Endothelial cell of umbilical vein (primary cell): ENCODE measurements at regions not wholly inside any gene's neighbourhood (a gene's known extent, or its start where the extent isn't known, plus 50 kb on each side); places are given as distances from the start of the nearest gene placed in this dataset.

Experiments used
- BruUV-seq: library from RNA; stranded (reverse); fragments of 400-500 nt; replicated peaks from 2 replicates; lab custom pipeline; 2021; lab: Mats Ljungman, UMichigan
- CTCF ChIA-PET: fragments of 300-600, 350-600 bp; sonication (Branson Sonifier 250); formaldehyde crosslinking; loops from one replicate; lab custom pipeline; 2021; ENCODE audit warnings: antibody characterized with exemption, inconsistent platforms; lab: Charles Lee
- POLR2A ChIA-PET: fragments of 300-600, 350-600 bp; sonication (Branson Sonifier 250); formaldehyde crosslinking; loops from one replicate; lab custom pipeline; 2021; ENCODE audit warnings: antibody characterized with exemption, inconsistent platforms; lab: Charles Lee
- DNase-seq: peaks from one replicate; pipeline ENCODE4 v3.0.0-alpha.2; 2011; ENCODE audit warnings: low read depth, low spot score
- FAIRE-seq: peaks from 2 replicates; lab custom pipeline; 2011; peaks lifted over from hg19 to GRCh38; lab: Jason Lieb, UNC
- H2AFZ ChIP-seq: 2 replicates; pipeline ENCODE4 v1.6.0; 2012; ENCODE audit warnings: low read depth, low read length, control low read depth, inconsistent platforms
- H3K27ac ChIP-seq: 2 replicates; pipeline ENCODE4 v1.5.1; 2011; ENCODE audit warnings: low read depth, mild to moderate bottlenecking, control low read depth, low read length, moderate library complexity; ENCODE audit not compliant: insufficient read depth
- H3K27me3 ChIP-seq, 2 experiments: 2 replicates each; pipeline versions ENCODE4 v1.6.0 to v1.6.1; 2011; ENCODE audit warnings: low read length in 2 of 2, mixed read lengths in 1 of 2; ENCODE audit not compliant: control insufficient read depth in 2 of 2, insufficient read depth in 2 of 2
- H3K36me3 ChIP-seq, 2 experiments: 2 replicates in 1 of 2; 3 replicates in 1 of 2; pipeline ENCODE4 v1.5.1; 2011; ENCODE audit warnings: low read length in 2 of 2, mild to moderate bottlenecking in 1 of 2, moderate library complexity in 1 of 2; ENCODE audit not compliant: control insufficient read depth in 2 of 2, insufficient read depth in 2 of 2; ENCODE audit errors: extremely low read depth in 1 of 2
- H3K4me1 ChIP-seq: 3 replicates; pipeline ENCODE4 v1.5.1; 2011; ENCODE audit warnings: mild to moderate bottlenecking, low read length; ENCODE audit not compliant: control insufficient read depth, insufficient read depth; ENCODE audit errors: extremely low read depth
- H3K4me2 ChIP-seq: 2 replicates; pipeline ENCODE4 v1.6.1; 2011; ENCODE audit warnings: low read length, control low read depth, mixed read lengths; ENCODE audit not compliant: insufficient read depth
- H3K4me3 ChIP-seq, 3 experiments: fragments of 200-600 bp in 1 of 3; sonication (generic), shearing (Covaris generic) in 1 of 3; replicated peaks in 1 of 3; 2 replicates each; pipeline ENCODE4 v1.5.1; 2011 to 2016; ENCODE audit warnings: control low read depth in 3 of 3, low read length in 3 of 3, mild to moderate bottlenecking in 2 of 3, inconsistent platforms in 1 of 3, low read depth in 1 of 3, moderate library complexity in 1 of 3; ENCODE audit not compliant: insufficient read depth in 1 of 3
- H3K79me2 ChIP-seq: 2 replicates; pipeline ENCODE4 v1.6.0; 2012; ENCODE audit warnings: low read length, inconsistent platforms; ENCODE audit not compliant: control insufficient read depth, insufficient read depth
- H3K9ac ChIP-seq: replicated peaks from 2 replicates; pipeline ENCODE3; 2011; ENCODE audit warnings: low read length, control low read depth; ENCODE audit not compliant: insufficient read depth; ENCODE audit errors: extremely low read depth
- H3K9me1 ChIP-seq: replicated peaks from 3 replicates; pipeline ENCODE4 v1.6.0; 2011; ENCODE audit warnings: mild to moderate bottlenecking, low read length; ENCODE audit not compliant: control insufficient read depth, insufficient read depth; ENCODE audit errors: extremely low read depth
- H3K9me3 ChIP-seq: replicated peaks from 2 replicates; pipeline ENCODE4 v1.5.1; 2012; ENCODE audit warnings: low read length, inconsistent platforms; ENCODE audit not compliant: control insufficient read depth, insufficient read depth
- H4K20me1 ChIP-seq: replicated peaks from 2 replicates; pipeline ENCODE3; 2011; ENCODE audit warnings: mild to moderate bottlenecking, low read length; ENCODE audit not compliant: control insufficient read depth, insufficient read depth; ENCODE audit errors: extremely low read depth
- CTCF ChIP-seq, 2 donors: IDR thresholded peaks; 1 replicate in 1 of 2; 2 replicates in 1 of 2; pipeline ENCODE4 v1.5.1; 2011; ENCODE audit warnings: low read length in 2 of 2, mild to moderate bottlenecking in 2 of 2, moderate library complexity in 2 of 2, control low read depth in 1 of 2, inconsistent platforms in 1 of 2, low read depth in 1 of 2; ENCODE audit not compliant: insufficient read depth in 1 of 2; ENCODE audit errors: extremely low read depth in 1 of 2
- EZH2 ChIP-seq: IDR thresholded peaks from 2 replicates; pipeline ENCODE4 v1.6.1; 2012; ENCODE audit warnings: borderline replicate concordance, low read depth, mild to moderate bottlenecking, moderate library complexity, low read length, inconsistent platforms; ENCODE audit not compliant: severe bottlenecking
- FOS ChIP-seq: IDR thresholded peaks from 2 replicates; pipeline ENCODE4 v1.6.1; 2011; ENCODE audit warnings: mild to moderate bottlenecking, low read length, moderate library complexity, borderline replicate concordance; ENCODE audit not compliant: insufficient read depth
- GATA2 ChIP-seq: IDR thresholded peaks from 2 replicates; pipeline ENCODE4 v1.7.0; 2011; ENCODE audit warnings: low read depth, mild to moderate bottlenecking, moderate library complexity, mixed read lengths, low read length; ENCODE audit not compliant: insufficient read length, insufficient read depth
- JUN ChIP-seq: IDR thresholded peaks from 2 replicates; pipeline ENCODE4 v1.6.1; 2011; ENCODE audit warnings: borderline replicate concordance, low read depth; ENCODE audit not compliant: insufficient read length, insufficient read depth
- MAX ChIP-seq: IDR thresholded peaks from 2 replicates; pipeline ENCODE4 v1.6.1; 2011; ENCODE audit not compliant: insufficient read depth, insufficient read length
- MYC ChIP-seq: IDR thresholded peaks from one replicate; pipeline ENCODE4 v1.6.1; 2011; ENCODE audit warnings: mild to moderate bottlenecking, low read depth, low read length
- POLR2A ChIP-seq: IDR thresholded peaks from 2 replicates; pipeline ENCODE4 v1.6.1; 2012; ENCODE audit warnings: low read depth, mild to moderate bottlenecking, control low read depth, low read length
- POLR2AphosphoS5 ChIP-seq: IDR thresholded peaks from 2 replicates; pipeline ENCODE4 v1.6.1; 2012; ENCODE audit warnings: low read depth, mild to moderate bottlenecking, control low read depth, low read length, moderate library complexity; ENCODE audit not compliant: insufficient read depth
- dilution Hi-C: fragments of 300-500 bp; cut with MboI; formaldehyde crosslinking; loops from one replicate; pipeline ENCODE4 v1.15.0; 2019; ENCODE audit warnings: low sequenced_read_pairs; ENCODE audit not compliant: extremely low pct_ligation_motif_present
- intact Hi-C: fragments of 100-400 bp; cut with micrococcal nuclease; formaldehyde crosslinking; loops from one replicate; pipeline ENCODE4 v1.10.0; 2022

GRCh38 chrX:100491174-100491573 lies 81.1 kb upstream of the PCDH19 start:
- no peaks in the 10 kb centered on the region for H3K36me3 ChIP-seq
- no peaks in the 10 kb centered on the region for H4K20me1 ChIP-seq
- H3K4me2 ChIP-seq = no peak overlapping the region
- no peak overlapping the region for H2AFZ ChIP-seq
- no peak overlapping the region for H3K9ac ChIP-seq
- intact Hi-C loops = no loop called here
- no peaks in the 10 kb centered on the region for H3K4me1 ChIP-seq
- CTCF ChIA-PET = interaction anchor here (1.1 kb wide), 1 partner anchor 43 kb away, joined by 3 read pairs; no protein-coding TSS in a partner anchor
- DNase-seq = no peak
- H3K27ac ChIP-seq = no peak overlapping the region
- H3K9me1 ChIP-seq = no peaks in the 10 kb centered on the region
- no peaks in the 10 kb centered on the region for H3K9me3 ChIP-seq
- no TSS peak for BruUV-seq
- no peak for FAIRE-seq
- H3K79me2 ChIP-seq = no peaks in the 10 kb centered on the region
- TF ChIP-seq EZH2 = no peak
- no peak for TF ChIP-seq FOS
- no peak for TF ChIP-seq MYC
- TF ChIP-seq CTCF (IDR thresholded peaks at IDR 0.05; ENCODE audit: extremely low read depth in 1 of 2, insufficient read depth in 1 of 2, low read depth in 1 of 2, low read length in 2 of 2) = no peak
- TF ChIP-seq MAX = no peak
- no peak for TF ChIP-seq POLR2A
- TF ChIP-seq JUN = no peak
- no peak for TF ChIP-seq POLR2AphosphoS5
- no peak for TF ChIP-seq GATA2
- H3K4me3 ChIP-seq = no peak overlapping the region
- H3K27me3 ChIP-seq = peaks cover 0 to 3% of the 10 kb centered on the region in 2 experiments
- dilution Hi-C loops = no loop called here
- POLR2A ChIA-PET = no interaction called here
